ENCODE measurements at regions not wholly inside any gene's neighbourhood (a gene's known extent, or its start where the extent isn't known, plus 50 kb on each side); places are given as distances from the start of the nearest gene placed in this dataset.

DNA sequence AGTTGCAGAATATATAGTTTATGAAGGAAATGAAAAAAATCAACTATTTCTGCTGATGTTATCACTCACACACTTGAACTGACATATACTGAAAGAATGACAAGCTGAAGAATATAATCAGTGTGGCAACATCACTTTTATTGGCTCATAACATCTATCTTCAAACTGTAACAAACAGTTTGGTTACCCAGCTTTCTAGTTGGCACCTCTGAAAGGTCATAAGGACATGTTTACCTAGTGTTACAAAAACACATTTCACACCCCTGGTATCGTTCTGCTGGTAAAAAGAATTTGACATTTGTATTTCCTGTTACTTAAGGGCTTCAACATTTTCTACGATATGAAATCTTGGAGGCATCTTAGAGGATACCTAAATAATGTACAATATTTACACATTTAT, 1267.0 kb upstream of the NCAM2 start:
- H2AFZ ChIP-seq (ENCODE audit: low read depth, low read length) = peak overlapping the region; percentile 64
- BruUV-seq (replicated peaks) = no TSS peak
- no peak overlapping the region for H3K4me2 ChIP-seq (ENCODE audit: insufficient read depth, low read length)
- FAIRE-seq = no peak
- no peak overlapping the region for H3K9ac ChIP-seq (replicated peaks; ENCODE audit: extremely low read depth, insufficient read depth, low read length)
- H3K4me3 ChIP-seq (replicated peaks in 1 of 3; ENCODE audit: insufficient read depth in 1 of 3, low read depth in 1 of 3, low read length in 3 of 3) = no peak overlapping the region
- no peak overlapping the region for H3K27ac ChIP-seq (ENCODE audit: insufficient read depth, low read depth, low read length)
- POLR2A ChIA-PET = no interaction called here
- CTCF ChIA-PET = interaction anchor here (0.9 kb wide), 1 partner anchor 13 kb away, joined by 3 read pairs; no protein-coding TSS in a partner anchor
- no peaks in the 10 kb centered on the region for H3K27me3 ChIP-seq (ENCODE audit: control insufficient read depth in 2 of 2, insufficient read depth in 2 of 2, low read length in 2 of 2)
- H3K9me1 ChIP-seq (replicated peaks; ENCODE audit: control insufficient read depth, extremely low read depth, insufficient read depth, low read length) = no peaks in the 10 kb centered on the region
- intact Hi-C loops (cut with micrococcal nuclease) (no loop called here), dilution Hi-C loops (cut with MboI; ENCODE audit: extremely low pct_ligation_motif_present, low sequenced_read_pairs) (no loop called here)
- TF ChIP-seq GATA2 (IDR thresholded peaks at IDR 0.05; ENCODE audit: insufficient read depth, insufficient read length, low read depth, low read length) (no peak), FOS (IDR thresholded peaks at IDR 0.05; ENCODE audit: borderline replicate concordance, insufficient read depth, low read length) (no peak), POLR2A (IDR thresholded peaks at IDR 0.05; ENCODE audit: low read depth, low read length) (no peak), JUN (IDR thresholded peaks at IDR 0.05; ENCODE audit: borderline replicate concordance, insufficient read depth, insufficient read length, low read depth) (no peak), MYC (IDR thresholded peaks at IDR 0.05; ENCODE audit: low read depth, low read length) (no peak), EZH2 (IDR thresholded peaks at IDR 0.05; ENCODE audit: borderline replicate concordance, low read depth, low read length, severe bottlenecking) (no peak), POLR2AphosphoS5 (IDR thresholded peaks at IDR 0.05; ENCODE audit: insufficient read depth, low read depth, low read length) (no peak)
- TF ChIP-seq, protein P1, sequence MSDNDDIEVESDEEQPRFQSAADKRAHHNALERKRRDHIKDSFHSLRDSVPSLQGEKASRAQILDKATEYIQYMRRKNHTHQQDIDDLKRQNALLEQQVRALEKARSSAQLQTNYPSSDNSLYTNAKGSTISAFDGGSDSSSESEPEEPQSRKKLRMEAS (IDR thresholded peaks at IDR 0.05; ENCODE audit: insufficient read depth, insufficient read length) = no peak
- TF ChIP-seq, protein P2, sequence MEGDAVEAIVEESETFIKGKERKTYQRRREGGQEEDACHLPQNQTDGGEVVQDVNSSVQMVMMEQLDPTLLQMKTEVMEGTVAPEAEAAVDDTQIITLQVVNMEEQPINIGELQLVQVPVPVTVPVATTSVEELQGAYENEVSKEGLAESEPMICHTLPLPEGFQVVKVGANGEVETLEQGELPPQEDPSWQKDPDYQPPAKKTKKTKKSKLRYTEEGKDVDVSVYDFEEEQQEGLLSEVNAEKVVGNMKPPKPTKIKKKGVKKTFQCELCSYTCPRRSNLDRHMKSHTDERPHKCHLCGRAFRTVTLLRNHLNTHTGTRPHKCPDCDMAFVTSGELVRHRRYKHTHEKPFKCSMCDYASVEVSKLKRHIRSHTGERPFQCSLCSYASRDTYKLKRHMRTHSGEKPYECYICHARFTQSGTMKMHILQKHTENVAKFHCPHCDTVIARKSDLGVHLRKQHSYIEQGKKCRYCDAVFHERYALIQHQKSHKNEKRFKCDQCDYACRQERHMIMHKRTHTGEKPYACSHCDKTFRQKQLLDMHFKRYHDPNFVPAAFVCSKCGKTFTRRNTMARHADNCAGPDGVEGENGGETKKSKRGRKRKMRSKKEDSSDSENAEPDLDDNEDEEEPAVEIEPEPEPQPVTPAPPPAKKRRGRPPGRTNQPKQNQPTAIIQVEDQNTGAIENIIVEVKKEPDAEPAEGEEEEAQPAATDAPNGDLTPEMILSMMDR (IDR thresholded peaks at IDR 0.05; ENCODE audit: extremely low read depth in 1 of 2, insufficient read depth in 1 of 2, low read depth in 1 of 2, low read length in 2 of 2) = no peak
- DNase-seq (ENCODE audit: low read depth, low spot score) = no peak
- no peaks in the 10 kb centered on the region for H3K4me1 ChIP-seq (ENCODE audit: control insufficient read depth, extremely low read depth, insufficient read depth, low read length)
- H3K36me3 ChIP-seq (ENCODE audit: control insufficient read depth in 2 of 2, extremely low read depth in 1 of 2, insufficient read depth in 2 of 2, low read length in 2 of 2) = no peaks in the 10 kb centered on the region
- no peaks in the 10 kb centered on the region for H4K20me1 ChIP-seq (replicated peaks; ENCODE audit: control insufficient read depth, extremely low read depth, insufficient read depth, low read length)
- no peaks in the 10 kb centered on the region for H3K9me3 ChIP-seq (replicated peaks; ENCODE audit: control insufficient read depth, insufficient read depth, low read length)
- H3K79me2 ChIP-seq (ENCODE audit: control insufficient read depth, insufficient read depth, low read length) = no peaks in the 10 kb centered on the region

All from endothelial cell of umbilical vein (primary cell).